ENCODE measurements at regions not wholly inside any gene's neighbourhood (a gene's known extent, or its start where the extent isn't known, plus 50 kb on each side); places are given as distances from the start of the nearest gene placed in this dataset.

GRCh38 chr2:142445551-142446072, 314.8 kb upstream of the LRP1B start:
- H3K4me3 ChIP-seq (ENCODE audit: low read depth, low read length), result no peak overlapping the region
- TF ChIP-seq, protein P1, sequence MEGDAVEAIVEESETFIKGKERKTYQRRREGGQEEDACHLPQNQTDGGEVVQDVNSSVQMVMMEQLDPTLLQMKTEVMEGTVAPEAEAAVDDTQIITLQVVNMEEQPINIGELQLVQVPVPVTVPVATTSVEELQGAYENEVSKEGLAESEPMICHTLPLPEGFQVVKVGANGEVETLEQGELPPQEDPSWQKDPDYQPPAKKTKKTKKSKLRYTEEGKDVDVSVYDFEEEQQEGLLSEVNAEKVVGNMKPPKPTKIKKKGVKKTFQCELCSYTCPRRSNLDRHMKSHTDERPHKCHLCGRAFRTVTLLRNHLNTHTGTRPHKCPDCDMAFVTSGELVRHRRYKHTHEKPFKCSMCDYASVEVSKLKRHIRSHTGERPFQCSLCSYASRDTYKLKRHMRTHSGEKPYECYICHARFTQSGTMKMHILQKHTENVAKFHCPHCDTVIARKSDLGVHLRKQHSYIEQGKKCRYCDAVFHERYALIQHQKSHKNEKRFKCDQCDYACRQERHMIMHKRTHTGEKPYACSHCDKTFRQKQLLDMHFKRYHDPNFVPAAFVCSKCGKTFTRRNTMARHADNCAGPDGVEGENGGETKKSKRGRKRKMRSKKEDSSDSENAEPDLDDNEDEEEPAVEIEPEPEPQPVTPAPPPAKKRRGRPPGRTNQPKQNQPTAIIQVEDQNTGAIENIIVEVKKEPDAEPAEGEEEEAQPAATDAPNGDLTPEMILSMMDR (IDR thresholded peaks at IDR 0.05; ENCODE audit: low read depth, low read length, missing control alignments), result no peak
- in situ Hi-C loops (cut with HindIII; ENCODE audit: low sequenced_read_pairs), result no loop called here
- no peak for DNase-seq (ENCODE audit: low read depth)

DNA sequence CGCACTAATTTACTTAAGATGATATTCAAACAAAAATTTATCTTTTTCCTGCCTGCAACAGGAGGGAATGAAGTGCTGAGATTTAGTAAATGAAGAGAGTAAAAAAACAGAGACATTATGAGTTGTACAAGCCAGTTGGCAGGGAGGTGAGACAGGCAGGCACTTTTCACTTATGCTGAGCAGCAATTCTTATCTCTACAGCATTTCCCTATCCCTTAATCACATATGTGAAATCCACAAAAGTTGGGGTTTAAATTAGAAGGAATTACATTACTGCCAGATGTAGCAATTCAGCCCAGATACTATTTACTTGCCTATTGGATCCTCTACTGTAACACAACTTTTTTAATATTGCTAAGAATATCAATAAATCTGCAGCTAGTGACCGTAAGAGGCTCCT, 314.2 kb upstream of the LRP1B start:
- no peak overlapping the region for H3K4me3 ChIP-seq (ENCODE audit: low read depth, low read length)
- DNase-seq (ENCODE audit: low read depth), result no peak
- in situ Hi-C loops (cut with HindIII; ENCODE audit: low sequenced_read_pairs), result no loop called here
- TF ChIP-seq, protein P1 (IDR thresholded peaks at IDR 0.05; ENCODE audit: low read depth, low read length, missing control alignments), result no peak

- no peak for DNase-seq (ENCODE audit: low read depth)
- in situ Hi-C loops (cut with HindIII; ENCODE audit: low sequenced_read_pairs), result no loop called here
- no peak overlapping the region for H3K4me3 ChIP-seq (ENCODE audit: low read depth, low read length)
- TF ChIP-seq, protein P1 (IDR thresholded peaks at IDR 0.05; ENCODE audit: low read depth, low read length, missing control alignments), result no peak
These were observed 305.0 kb upstream of the LRP1B start for GRCh38 chr2:142435847-142436246.

DNA sequence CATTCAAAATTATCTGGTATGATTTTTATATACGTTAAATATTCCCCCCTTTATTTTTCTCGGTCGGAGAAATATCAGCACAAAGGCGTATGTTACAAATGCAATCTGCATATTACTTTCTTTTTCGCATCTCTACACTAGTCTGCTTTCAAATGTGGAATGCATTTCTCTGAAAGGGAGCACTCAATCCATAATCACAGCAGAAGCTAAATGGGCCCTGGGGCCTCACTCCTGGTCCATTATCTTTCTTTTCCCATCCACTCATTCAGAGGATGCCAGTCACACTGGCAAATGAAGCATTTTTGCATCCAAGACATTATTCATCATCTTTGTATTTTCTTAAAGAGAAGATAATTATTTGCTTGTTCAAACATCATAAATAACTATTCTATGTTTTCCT, 295.2 kb upstream of the LRP1B start:
- no peak for DNase-seq (ENCODE audit: low read depth)
- in situ Hi-C loops (cut with HindIII; ENCODE audit: low sequenced_read_pairs), result no loop called here
- H3K4me3 ChIP-seq (ENCODE audit: low read depth, low read length), result no peak overlapping the region
- TF ChIP-seq, protein P1 (IDR thresholded peaks at IDR 0.05; ENCODE audit: low read depth, low read length, missing control alignments), result no peak

DNA sequence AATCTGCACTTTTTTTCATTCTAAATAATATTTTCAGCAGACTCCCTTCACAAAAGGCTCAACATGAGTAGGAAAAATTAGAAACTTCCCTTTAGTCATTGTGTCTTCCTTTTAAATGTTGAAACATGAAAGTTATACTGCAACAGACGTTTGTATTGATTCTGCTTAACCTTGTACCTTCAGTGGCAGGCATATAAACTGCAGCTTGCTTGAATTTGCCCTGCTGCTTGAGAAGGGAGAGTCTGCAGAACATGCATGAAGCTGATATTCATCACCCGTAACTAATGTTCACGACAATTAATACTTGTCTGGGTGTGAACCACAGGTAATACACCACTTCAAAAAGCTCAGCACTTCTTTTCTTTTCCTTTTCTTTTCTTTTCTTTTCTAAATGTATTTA, 294.7 kb upstream of the LRP1B start:
- no peak for DNase-seq (ENCODE audit: low read depth)
- TF ChIP-seq, protein P1 (IDR thresholded peaks at IDR 0.05; ENCODE audit: low read depth, low read length, missing control alignments), result no peak
- no peak overlapping the region for H3K4me3 ChIP-seq (ENCODE audit: low read depth, low read length)
- in situ Hi-C loops (cut with HindIII; ENCODE audit: low sequenced_read_pairs), result no loop called here

DNA sequence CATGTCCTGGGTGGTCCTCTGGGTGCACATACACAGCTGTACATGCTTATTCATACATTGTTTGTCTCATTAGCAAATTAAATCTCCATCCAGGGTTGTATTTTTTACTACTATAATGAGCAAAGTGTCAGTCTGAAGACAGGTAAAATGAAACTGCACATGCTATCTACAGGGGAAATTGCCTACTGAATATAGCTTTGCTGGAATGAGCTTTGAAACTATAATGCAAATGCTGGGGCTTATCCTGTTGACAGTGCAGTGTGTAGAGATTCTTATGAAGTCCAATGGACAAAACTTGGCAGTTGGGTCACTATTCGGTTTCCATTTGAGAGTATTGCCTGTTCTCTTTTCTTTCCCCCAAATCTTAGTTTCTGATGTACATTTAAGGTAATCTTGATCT, 292.8 kb upstream of the LRP1B start:
- no peak for DNase-seq (ENCODE audit: low read depth)
- H3K4me3 ChIP-seq (ENCODE audit: low read depth, low read length), result no peak overlapping the region
- TF ChIP-seq, protein P1 (IDR thresholded peaks at IDR 0.05; ENCODE audit: low read depth, low read length, missing control alignments), result no peak
- in situ Hi-C loops (cut with HindIII; ENCODE audit: low sequenced_read_pairs), result no loop called here

DNA sequence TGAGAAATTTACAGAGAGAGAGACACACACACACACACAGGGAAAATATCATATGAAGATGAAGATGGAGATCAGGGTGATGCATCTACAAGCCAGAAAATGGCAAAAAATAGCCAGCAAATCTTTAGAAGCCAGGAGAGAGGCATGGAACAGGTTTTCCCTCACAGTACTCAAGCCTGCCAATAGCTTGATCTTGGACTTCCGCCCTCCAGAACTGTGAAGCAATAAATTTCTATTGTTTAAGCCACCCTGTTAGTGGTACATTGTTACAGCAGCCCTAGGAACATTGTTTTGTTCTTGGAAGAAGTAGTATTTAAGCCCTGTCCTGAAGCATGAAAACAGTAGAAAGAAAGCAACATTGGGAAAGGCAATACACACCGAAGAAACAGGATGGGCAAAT, 292.0 kb upstream of the LRP1B start:
- no peak overlapping the region for H3K4me3 ChIP-seq (ENCODE audit: low read depth, low read length)
- TF ChIP-seq, protein P1 (IDR thresholded peaks at IDR 0.05; ENCODE audit: low read depth, low read length, missing control alignments), result no peak
- DNase-seq (ENCODE audit: low read depth), result no peak
- in situ Hi-C loops (cut with HindIII; ENCODE audit: low sequenced_read_pairs), result no loop called here

Measured in astrocyte of the cerebellum (primary cell).